GM21723 (cell line): ENCODE measurements at regions not wholly inside any gene's neighbourhood (a gene's known extent, or its start where the extent isn't known, plus 50 kb on each side); places are given as distances from the start of the nearest gene placed in this dataset.

Experiments used
- ATAC-seq: cut with Tn5 transposase; IDR thresholded peaks from one replicate; pipeline ENCODE4 v1.9.1; 2021; ENCODE audit warnings: mild to moderate bottlenecking, moderate library complexity; ENCODE audit not compliant: unreplicated experiment

- no peak for ATAC-seq
Measured at GRCh38 chr5:71982717-71983395, 124.4 kb upstream of the MAP1B start.

GRCh38 chr5:71986101-71986500 lies 121.2 kb upstream of the MAP1B start:
- ATAC-seq, result no peak

GRCh38 chr5:71988808-71989207 lies 118.5 kb upstream of the MAP1B start:
- ATAC-seq, result no peak

GRCh38 chr5:71993600-71993999 lies 113.7 kb upstream of the MAP1B start:
- ATAC-seq, result no peak

- no peak for ATAC-seq
Measured at GRCh38 chr5:71996789-71997188, 110.5 kb upstream of the MAP1B start.

GRCh38 chr5:71998746-71999145 lies 108.5 kb upstream of the MAP1B start:
- no peak for ATAC-seq

GRCh38 chr5:72000707-72001106 lies 106.6 kb upstream of the MAP1B start:
- no peak for ATAC-seq

- ATAC-seq, result no peak
Measured at GRCh38 chr5:72005671-72006070, 101.6 kb upstream of the MAP1B start.

GRCh38 chr5:72006361-72006760 lies 100.9 kb upstream of the MAP1B start:
- ATAC-seq, result no peak

GRCh38 chr5:72007336-72008111 lies 99.8 kb upstream of the MAP1B start:
- no peak for ATAC-seq

- no peak for ATAC-seq
Measured at GRCh38 chr5:72009280-72009679, 98.0 kb upstream of the MAP1B start.

GRCh38 chr5:72010430-72010829 lies 96.8 kb upstream of the MAP1B start:
- no peak for ATAC-seq

- no peak for ATAC-seq
Measured at GRCh38 chr5:72012906-72013305, 94.4 kb upstream of the MAP1B start.

GRCh38 chr5:72013766-72014624 lies 93.3 kb upstream of the MAP1B start:
- ATAC-seq, result no peak

- ATAC-seq, result no peak
Measured at GRCh38 chr5:72015103-72015548, 92.1 kb upstream of the MAP1B start.

- peak; percentile 60 for ATAC-seq
Measured at GRCh38 chr5:72018143-72018803, 89.0 kb upstream of the MAP1B start.

GRCh38 chr5:72020161-72020983 lies 86.9 kb upstream of the MAP1B start:
- ATAC-seq, result no peak

GRCh38 chr5:72021651-72022357 lies 85.5 kb upstream of the MAP1B start:
- no peak for ATAC-seq

- ATAC-seq, result no peak
Measured at GRCh38 chr5:72028382-72028781, 78.9 kb upstream of the MAP1B start.
